Nephron progenitor cell (in vitro differentiated cells): ENCODE measurements at regions not wholly inside any gene's neighbourhood (a gene's known extent, or its start where the extent isn't known, plus 50 kb on each side); places are given as distances from the start of the nearest gene placed in this dataset.

Experiments
- DNase-seq: peaks from one replicate; pipeline ENCODE4 v3.0.0; 2021
- H3K27ac Mint-ChIP-seq: 2 replicates; pipeline ENCODE4 v1.8.0; 2021; ENCODE audit warnings: mild to moderate bottlenecking, moderate library complexity, mixed read lengths
- H3K27me3 Mint-ChIP-seq: 2 replicates; pipeline ENCODE4 v1.8.0; 2021; ENCODE audit warnings: mild to moderate bottlenecking, low read depth, mixed read lengths; ENCODE audit not compliant: poor library complexity
- H3K36me3 Mint-ChIP-seq: 2 replicates; pipeline ENCODE4 v1.8.0; 2021; ENCODE audit warnings: low read depth, mixed read lengths
- H3K4me1 Mint-ChIP-seq: 2 replicates; pipeline ENCODE4 v1.8.0; 2021; ENCODE audit warnings: mixed read lengths
- H3K4me3 Mint-ChIP-seq: 2 replicates; pipeline ENCODE4 v1.8.0; 2021; ENCODE audit warnings: mild to moderate bottlenecking, moderate library complexity, mixed read lengths
- H3K9me3 Mint-ChIP-seq: 2 replicates; pipeline ENCODE4 v1.8.0; 2021; ENCODE audit warnings: mild to moderate bottlenecking, moderate library complexity, mixed read lengths
- CTCF ChIP-seq: fragments of 200-600 bp; sonication (generic); IDR thresholded peaks from 2 replicates; pipeline ENCODE4 v1.5.0; 2021; ENCODE audit warnings: antibody characterized with exemption

GRCh38 chr3:147640781-147641180, 231.6 kb downstream of the ZIC1 start:
- no peak for DNase-seq
- Mint-ChIP-seq H3K27me3 (no peaks in the 10 kb centered on the region), H3K36me3 (peaks cover 6% of the 10 kb centered on the region), H3K9me3 (peaks cover 18% of the 10 kb centered on the region), H3K4me3 (no peak overlapping the region), H3K4me1 (no peaks in the 10 kb centered on the region), H3K27ac (no peak overlapping the region)
- no peak for TF ChIP-seq CTCF

GRCh38 chr3:147645761-147646160, 236.6 kb downstream of the ZIC1 start:
- no peak for TF ChIP-seq CTCF
- H3K4me1 Mint-ChIP-seq = no peaks in the 10 kb centered on the region
- H3K4me3 Mint-ChIP-seq = no peak overlapping the region
- no peak for DNase-seq
- no peaks in the 10 kb centered on the region for H3K36me3 Mint-ChIP-seq
- no peaks in the 10 kb centered on the region for H3K27me3 Mint-ChIP-seq
- H3K27ac Mint-ChIP-seq = no peak overlapping the region
- no peaks in the 10 kb centered on the region for H3K9me3 Mint-ChIP-seq

GRCh38 chr3:147649475-147649874, 240.3 kb downstream of the ZIC1 start:
- no peaks in the 10 kb centered on the region for H3K9me3 Mint-ChIP-seq
- no peaks in the 10 kb centered on the region for H3K4me1 Mint-ChIP-seq
- no peak overlapping the region for H3K27ac Mint-ChIP-seq
- no peak for DNase-seq
- no peak overlapping the region for H3K4me3 Mint-ChIP-seq
- TF ChIP-seq CTCF = no peak
- no peaks in the 10 kb centered on the region for H3K27me3 Mint-ChIP-seq
- no peaks in the 10 kb centered on the region for H3K36me3 Mint-ChIP-seq

GRCh38 chr3:147651107-147651778, 242.1 kb downstream of the ZIC1 start:
- no peak for TF ChIP-seq CTCF
- H3K4me3 Mint-ChIP-seq = no peak overlapping the region
- H3K4me1 Mint-ChIP-seq = no peaks in the 10 kb centered on the region
- DNase-seq = no peak
- no peaks in the 10 kb centered on the region for H3K27me3 Mint-ChIP-seq
- H3K27ac Mint-ChIP-seq = no peak overlapping the region
- H3K9me3 Mint-ChIP-seq = no peaks in the 10 kb centered on the region
- H3K36me3 Mint-ChIP-seq = no peaks in the 10 kb centered on the region

GRCh38 chr3:147652651-147653366, 243.6 kb downstream of the ZIC1 start:
- Mint-ChIP-seq H3K36me3 (no peaks in the 10 kb centered on the region), H3K27ac (no peak overlapping the region), H3K9me3 (no peaks in the 10 kb centered on the region), H3K27me3 (no peaks in the 10 kb centered on the region), H3K4me3 (no peak overlapping the region), H3K4me1 (no peaks in the 10 kb centered on the region)
- no peak for DNase-seq
- no peak for TF ChIP-seq CTCF
